22Rv1 (cell line): ENCODE measurements at regions not wholly inside any gene's neighbourhood (a gene's known extent, or its start where the extent isn't known, plus 50 kb on each side); places are given as distances from the start of the nearest gene placed in this dataset.

Source experiments
- H3K27ac ChIP-seq: fragments of 450-650 bp; 2 replicates; pipeline ENCODE4 v1.5.1; 2017
- CTCF ChIP-seq: fragments of 450-650 bp; IDR thresholded peaks from 2 replicates; pipeline ENCODE4 v1.5.1; 2017; ENCODE audit warnings: mild to moderate bottlenecking
- ZFX ChIP-seq: fragments of 450-650 bp; IDR thresholded peaks from 2 replicates; pipeline ENCODE4 v1.6.1; 2017; ENCODE audit warnings: antibody characterized with exemption, borderline replicate concordance

GRCh38 chr18:53747663-53748160, 476.8 kb downstream of the MBD2 start:
- TF ChIP-seq CTCF (no peak), ZFX (no peak)
- H3K27ac ChIP-seq: no peak overlapping the region

GRCh38 chr18:53747210-53747609, 477.3 kb downstream of the MBD2 start:
- no peak overlapping the region for H3K27ac ChIP-seq
- TF ChIP-seq ZFX: no peak
- no peak for TF ChIP-seq CTCF

GRCh38 chr18:53745986-53746385, 478.5 kb downstream of the MBD2 start:
- no peak overlapping the region for H3K27ac ChIP-seq
- TF ChIP-seq ZFX (no peak), CTCF (no peak)

- no peak overlapping the region for H3K27ac ChIP-seq
- TF ChIP-seq ZFX: no peak
Measured at GRCh38 chr18:53745224-53745967, 479.1 kb downstream of the MBD2 start.

- TF ChIP-seq CTCF: no peak
- TF ChIP-seq ZFX: no peak
- no peak overlapping the region for H3K27ac ChIP-seq
Measured at GRCh38 chr18:53739700-53740099, 484.8 kb downstream of the MBD2 start.

GRCh38 chr18:53735526-53735925, 488.9 kb downstream of the MBD2 start:
- no peak overlapping the region for H3K27ac ChIP-seq
- TF ChIP-seq CTCF (no peak), ZFX (no peak)

GRCh38 chr18:53715243-53715853, 509.1 kb downstream of the MBD2 start:
- no peak for TF ChIP-seq CTCF
- no peak for TF ChIP-seq ZFX
- H3K27ac ChIP-seq: no peak overlapping the region
